Liver (tissue), 8 donors: ENCODE measurements at regions not wholly inside any gene's neighbourhood (a gene's known extent, or its start where the extent isn't known, plus 50 kb on each side); places are given as distances from the start of the nearest gene placed in this dataset.
"Not testable (repeated sequence)": the region's sequence is repeated elsewhere in the genome, so short reads cannot be mapped to it uniquely, and the experiment has no call there.

Experiments
- DNase-seq: peaks from one replicate; pipeline ENCODE4 v3.0.0-alpha.2; 2017; ENCODE audit warnings: low spot score
- H3K27ac ChIP-seq, 2 donors: one replicate each; pipeline ENCODE4 v1.7.0; 2013; ENCODE audit warnings: inconsistent platforms in 2 of 2, low read length in 2 of 2, control low read depth in 1 of 2, low read depth in 1 of 2, mild to moderate bottlenecking in 1 of 2
- H3K27me3 ChIP-seq, 4 donors: one replicate each; pipeline versions ENCODE4 v1.6.1 to v1.7.0; 2013; ENCODE audit warnings: low read length in 3 of 4, inconsistent platforms in 1 of 4, mild to moderate bottlenecking in 1 of 4, moderate library complexity in 1 of 4; ENCODE audit not compliant: control insufficient read depth in 4 of 4, insufficient read depth in 4 of 4
- H3K36me3 ChIP-seq, 4 donors: one replicate each; pipeline versions ENCODE4 v1.6.1 to v1.7.0; 2013; ENCODE audit warnings: low read length in 3 of 4, mild to moderate bottlenecking in 3 of 4, low read depth in 1 of 4, moderate library complexity in 1 of 4; ENCODE audit not compliant: control insufficient read depth in 4 of 4, insufficient read depth in 3 of 4
- H3K4me1 ChIP-seq, 4 donors: one replicate each; pipeline versions ENCODE4 v1.6.1 to v1.7.0; 2013; ENCODE audit warnings: low read length in 3 of 4, mild to moderate bottlenecking in 3 of 4, moderate library complexity in 1 of 4; ENCODE audit not compliant: control insufficient read depth in 4 of 4, insufficient read depth in 4 of 4
- H3K4me3 ChIP-seq, 3 donors: one replicate each; pipeline versions ENCODE4 v1.6.1 to v1.7.0; 2013; ENCODE audit warnings: low read length in 3 of 3, control low read depth in 1 of 3, low read depth in 1 of 3, mild to moderate bottlenecking in 1 of 3
- H3K9ac ChIP-seq, 2 donors: one replicate each; pipeline ENCODE4 v1.7.0; 2013; ENCODE audit warnings: low read length in 2 of 2, mild to moderate bottlenecking in 2 of 2, moderate library complexity in 2 of 2, control low read depth in 1 of 2, low read depth in 1 of 2
- H3K9me3 ChIP-seq, 4 donors: one replicate each; pipeline versions ENCODE4 v1.6.1 to v1.7.0; 2013; ENCODE audit warnings: low read length in 3 of 4; ENCODE audit not compliant: control insufficient read depth in 4 of 4
- ATF3 ChIP-seq: IDR thresholded peaks from 2 replicates; pipeline ENCODE4 v1.6.1; 2016; ENCODE audit warnings: antibody characterized with exemption
- EGR1 ChIP-seq, 2 donors: IDR thresholded peaks; 2 replicates each; pipeline ENCODE4 v1.6.1; 2016 to 2018; ENCODE audit warnings: antibody characterized with exemption in 2 of 2, low read depth in 2 of 2
- FOXA1 ChIP-seq: IDR thresholded peaks from 2 replicates; pipeline ENCODE4 v1.6.1; 2016; ENCODE audit warnings: antibody characterized with exemption
- FOXA2 ChIP-seq: IDR thresholded peaks from 2 replicates; pipeline ENCODE4 v1.6.1; 2016; ENCODE audit warnings: antibody characterized with exemption
- GABPA ChIP-seq, 2 donors: IDR thresholded peaks in 1 of 2; conservative IDR thresholded peaks in 1 of 2; 2 replicates each; pipeline ENCODE4 v1.6.1; 2016; ENCODE audit warnings: antibody characterized with exemption in 2 of 2, mild to moderate bottlenecking in 1 of 2, moderate library complexity in 1 of 2
- HNF4A ChIP-seq, 2 donors: conservative IDR thresholded peaks; 2 replicates each; pipeline ENCODE4 v1.6.1; 2016; ENCODE audit warnings: antibody characterized with exemption in 2 of 2, mild to moderate bottlenecking in 2 of 2
- HNF4G ChIP-seq: IDR thresholded peaks from 2 replicates; pipeline ENCODE4 v1.6.1; 2016; ENCODE audit warnings: antibody characterized with exemption
- JUND ChIP-seq, 2 donors: IDR thresholded peaks; 2 replicates each; pipeline ENCODE4 v1.6.1; 2016; ENCODE audit warnings: antibody characterized with exemption in 2 of 2
- MAX ChIP-seq: IDR thresholded peaks from 2 replicates; pipeline ENCODE4 v1.6.1; 2016; ENCODE audit warnings: antibody characterized with exemption
- NR2F2 ChIP-seq: IDR thresholded peaks from 2 replicates; pipeline ENCODE4 v1.6.1; 2016; ENCODE audit warnings: antibody characterized with exemption
- RAD21 ChIP-seq, 2 donors: IDR thresholded peaks; 2 replicates each; pipeline ENCODE4 v1.6.1; 2016; ENCODE audit warnings: antibody characterized with exemption in 2 of 2, mild to moderate bottlenecking in 2 of 2
- REST ChIP-seq: IDR thresholded peaks from 2 replicates; pipeline ENCODE4 v1.6.1; 2016; ENCODE audit warnings: antibody characterized with exemption, mild to moderate bottlenecking
- RXRA ChIP-seq, 2 donors: IDR thresholded peaks; 2 replicates each; pipeline ENCODE4 v1.6.1; 2017 to 2018; ENCODE audit warnings: antibody characterized with exemption in 2 of 2, mild to moderate bottlenecking in 1 of 2
- SP1 ChIP-seq: IDR thresholded peaks from 2 replicates; pipeline ENCODE4 v1.6.1; 2018; ENCODE audit warnings: antibody characterized with exemption, mild to moderate bottlenecking
- TAF1 ChIP-seq: conservative IDR thresholded peaks from 2 replicates; pipeline ENCODE4 v1.6.1; 2016; ENCODE audit warnings: antibody characterized with exemption, mild to moderate bottlenecking
- YY1 ChIP-seq: IDR thresholded peaks from 2 replicates; pipeline ENCODE4 v1.6.1; 2016; ENCODE audit warnings: antibody characterized with exemption, mild to moderate bottlenecking
- WGBS: extraction: QIAGEN DNeasy Blood & Tissue Kit; methylation state at CpG from one replicate; pipeline ENCODE4 v1.1.7; 2013; 5-methylcytosine and 5-hydroxymethylcytosine counted together
- TF ChIP-seq, protein P1 (sequence below): IDR thresholded peaks from 2 replicates; pipeline ENCODE4 v1.6.1; 2016; ENCODE audit warnings: antibody characterized with exemption
- TF ChIP-seq, protein P2 (sequence below): fragments of 150-350 bp; IDR thresholded peaks from 2 replicates; pipeline ENCODE4 v1.5.1; 2017; ENCODE audit warnings: improper control_type of control experiment, low read depth, low read length; ENCODE audit not compliant: missing input control
- donor health status: healthy.
- donor health status: healthy.
- donor health status: healthy.
- donor health status: healthy.
- donor health status: healthy.

DNA sequence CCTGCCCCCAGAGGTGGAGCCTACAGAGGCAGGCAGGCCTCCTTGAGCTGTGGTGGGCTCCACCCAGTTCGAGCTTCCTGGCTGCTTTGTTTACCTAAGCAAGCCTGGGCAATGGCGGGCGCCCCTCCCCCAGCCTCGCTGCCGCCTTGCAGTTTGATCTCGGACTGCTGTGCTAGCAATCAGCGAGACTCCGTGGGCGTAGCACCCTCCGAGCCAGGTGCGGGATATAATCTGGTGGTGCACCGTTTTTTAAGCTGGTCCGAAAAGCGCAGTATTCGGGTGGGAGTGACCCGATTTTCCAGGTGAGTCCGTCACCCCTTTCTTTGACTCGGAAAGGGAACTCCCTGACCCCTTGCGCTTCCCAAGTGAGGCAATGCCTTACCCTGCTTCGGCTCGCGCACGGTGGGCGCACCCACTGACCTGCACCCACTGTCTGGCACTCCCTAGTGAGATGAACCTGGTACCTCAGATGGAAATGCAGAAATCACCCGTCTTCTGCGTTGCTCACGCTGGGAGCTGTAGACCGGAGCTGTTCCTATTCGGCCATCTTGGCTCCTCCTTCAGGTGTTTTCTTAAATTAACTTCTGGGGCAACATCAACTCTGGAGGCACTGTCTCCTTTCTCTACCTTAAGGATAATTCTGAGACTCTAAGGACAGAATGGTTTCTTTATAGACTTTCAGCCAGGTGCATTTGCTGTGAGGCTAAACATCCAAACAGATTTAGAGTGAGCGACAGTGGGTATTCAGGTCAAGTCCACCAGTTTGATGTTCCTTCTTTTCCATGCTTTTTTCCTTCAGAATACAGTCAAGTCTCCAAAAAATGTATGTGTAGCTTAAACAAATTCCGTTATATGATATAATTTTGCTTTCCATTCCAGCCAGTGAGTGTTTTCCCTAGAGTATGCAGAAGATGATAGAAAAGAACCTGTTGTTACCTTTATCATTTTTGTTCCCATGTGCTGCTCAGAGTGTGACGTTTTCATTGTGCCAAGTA is 170.8 kb downstream of the KCNRG start:
- DNase-seq, H3K9ac ChIP-seq, H3K9me3 ChIP-seq, H3K27me3 ChIP-seq, H3K36me3 ChIP-seq, H3K4me3 ChIP-seq, H3K4me1 ChIP-seq, H3K27ac ChIP-seq: not testable (repeated sequence)
- 81% methylated on average over 27 of the region's 32 CpGs for WGBS

- H3K4me1 ChIP-seq, result peaks cover 0 to 8% (median 3%) of the 10 kb centered on the region in 4 donors
- WGBS, result 76% methylated on average over 3 of the region's 3 CpGs
- no peaks in the 10 kb centered on the region for H3K9me3 ChIP-seq
- no peak for DNase-seq
- no peaks in the 10 kb centered on the region for H3K36me3 ChIP-seq
- no peak overlapping the region for H3K9ac ChIP-seq
- TF ChIP-seq FOXA1 (peak; percentile 35), MAX (peak; percentile 16), SP1 (peak; percentile 63), HNF4G (peak; percentile 68), JUND (IDR thresholded peaks at IDR 0.05) (peak in 1 of 2 donors; percentile 63), EGR1 (IDR thresholded peaks at IDR 0.05; ENCODE audit: low read depth in 2 of 2) (peak in 1 of 2 donors; percentile 25), ATF3 (no peak), TAF1 (no peak), FOXA2 (peak; percentile 60), NR2F2 (no peak), RAD21 (IDR thresholded peaks at IDR 0.05) (peak; percentile 49 to 52), GABPA (IDR thresholded peaks at IDR 0.05 in 1 of 2, conservative IDR thresholded peaks at IDR 0.05 in 1 of 2) (no peak), RXRA (IDR thresholded peaks at IDR 0.05) (peak; percentile 9 to 71), HNF4A (conservative IDR thresholded peaks at IDR 0.05) (peak; percentile 93 to 95), YY1 (peak; percentile 45), REST (no peak)
- TF ChIP-seq, protein P1, sequence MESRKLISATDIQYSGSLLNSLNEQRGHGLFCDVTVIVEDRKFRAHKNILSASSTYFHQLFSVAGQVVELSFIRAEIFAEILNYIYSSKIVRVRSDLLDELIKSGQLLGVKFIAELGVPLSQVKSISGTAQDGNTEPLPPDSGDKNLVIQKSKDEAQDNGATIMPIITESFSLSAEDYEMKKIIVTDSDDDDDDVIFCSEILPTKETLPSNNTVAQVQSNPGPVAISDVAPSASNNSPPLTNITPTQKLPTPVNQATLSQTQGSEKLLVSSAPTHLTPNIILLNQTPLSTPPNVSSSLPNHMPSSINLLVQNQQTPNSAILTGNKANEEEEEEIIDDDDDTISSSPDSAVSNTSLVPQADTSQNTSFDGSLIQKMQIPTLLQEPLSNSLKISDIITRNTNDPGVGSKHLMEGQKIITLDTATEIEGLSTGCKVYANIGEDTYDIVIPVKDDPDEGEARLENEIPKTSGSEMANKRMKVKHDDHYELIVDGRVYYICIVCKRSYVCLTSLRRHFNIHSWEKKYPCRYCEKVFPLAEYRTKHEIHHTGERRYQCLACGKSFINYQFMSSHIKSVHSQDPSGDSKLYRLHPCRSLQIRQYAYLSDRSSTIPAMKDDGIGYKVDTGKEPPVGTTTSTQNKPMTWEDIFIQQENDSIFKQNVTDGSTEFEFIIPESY, result peak; percentile 35
- TF ChIP-seq, protein P2, sequence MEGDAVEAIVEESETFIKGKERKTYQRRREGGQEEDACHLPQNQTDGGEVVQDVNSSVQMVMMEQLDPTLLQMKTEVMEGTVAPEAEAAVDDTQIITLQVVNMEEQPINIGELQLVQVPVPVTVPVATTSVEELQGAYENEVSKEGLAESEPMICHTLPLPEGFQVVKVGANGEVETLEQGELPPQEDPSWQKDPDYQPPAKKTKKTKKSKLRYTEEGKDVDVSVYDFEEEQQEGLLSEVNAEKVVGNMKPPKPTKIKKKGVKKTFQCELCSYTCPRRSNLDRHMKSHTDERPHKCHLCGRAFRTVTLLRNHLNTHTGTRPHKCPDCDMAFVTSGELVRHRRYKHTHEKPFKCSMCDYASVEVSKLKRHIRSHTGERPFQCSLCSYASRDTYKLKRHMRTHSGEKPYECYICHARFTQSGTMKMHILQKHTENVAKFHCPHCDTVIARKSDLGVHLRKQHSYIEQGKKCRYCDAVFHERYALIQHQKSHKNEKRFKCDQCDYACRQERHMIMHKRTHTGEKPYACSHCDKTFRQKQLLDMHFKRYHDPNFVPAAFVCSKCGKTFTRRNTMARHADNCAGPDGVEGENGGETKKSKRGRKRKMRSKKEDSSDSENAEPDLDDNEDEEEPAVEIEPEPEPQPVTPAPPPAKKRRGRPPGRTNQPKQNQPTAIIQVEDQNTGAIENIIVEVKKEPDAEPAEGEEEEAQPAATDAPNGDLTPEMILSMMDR, result no peak
- peak overlapping the region in 1 of 2 donors; percentile 29 for H3K27ac ChIP-seq
- no peaks in the 10 kb centered on the region for H3K27me3 ChIP-seq
- H3K4me3 ChIP-seq, result no peak overlapping the region
These were observed 172.2 kb downstream of the KCNRG start for GRCh38 chr13:50187352-50188029.
